ENCODE measurements at regions not wholly inside any gene's neighbourhood (a gene's known extent, or its start where the extent isn't known, plus 50 kb on each side); places are given as distances from the start of the nearest gene placed in this dataset.

GRCh38 chr15:89406940-89407607, 72.5 kb upstream of the POLG start:
- H3K9me3 ChIP-seq (ENCODE audit: low read length) = no peaks in the 10 kb centered on the region
- no peaks in the 10 kb centered on the region for H3K36me3 ChIP-seq (ENCODE audit: insufficient read depth, low read length)
- H3K9ac ChIP-seq (ENCODE audit: low read length) = no peak overlapping the region
- no peak overlapping the region for H3K4me3 ChIP-seq (ENCODE audit: low read depth in 1 of 2, low read length in 2 of 2)
- H3K27ac ChIP-seq (ENCODE audit: low read depth, low read length) = no peak overlapping the region
- peaks cover 83 to 96% of the 10 kb centered on the region in 2 donors for H3K27me3 ChIP-seq (ENCODE audit: control insufficient read depth in 1 of 2, insufficient read depth in 2 of 2, low read length in 2 of 2)
- peaks cover 14% of the 10 kb centered on the region for H3K4me1 ChIP-seq (ENCODE audit: insufficient read depth, low read length)

GRCh38 chr15:89406218-89406939, 71.8 kb upstream of the POLG start:
- Histone ChIP-seq H3K27me3 (ENCODE audit: control insufficient read depth in 1 of 2, insufficient read depth in 2 of 2, low read length in 2 of 2) (peaks cover 77 to 96% of the 10 kb centered on the region in 2 donors), H3K4me3 (ENCODE audit: low read depth in 1 of 2, low read length in 2 of 2) (no peak overlapping the region), H3K4me1 (ENCODE audit: insufficient read depth, low read length) (peaks cover 20% of the 10 kb centered on the region)

GRCh38 chr15:89405494-89405893, 70.9 kb upstream of the POLG start:
- no peaks in the 10 kb centered on the region for H3K9me3 ChIP-seq (ENCODE audit: low read length)
- H3K9ac ChIP-seq (ENCODE audit: low read length) = no peak overlapping the region
- H3K36me3 ChIP-seq (ENCODE audit: insufficient read depth, low read length) = no peaks in the 10 kb centered on the region
- no peak overlapping the region for H3K27ac ChIP-seq (ENCODE audit: low read depth, low read length)
- H3K4me3 ChIP-seq (ENCODE audit: low read depth in 1 of 2, low read length in 2 of 2) = no peak overlapping the region
- H3K4me1 ChIP-seq (ENCODE audit: insufficient read depth, low read length) = peaks cover 22% of the 10 kb centered on the region
- peaks cover 77 to 96% of the 10 kb centered on the region in 2 donors for H3K27me3 ChIP-seq (ENCODE audit: control insufficient read depth in 1 of 2, insufficient read depth in 2 of 2, low read length in 2 of 2)

More at GRCh38 chr15:89406218-89406939, 71.8 kb upstream of the POLG start:
- no peaks in the 10 kb centered on the region for H3K9me3 ChIP-seq (ENCODE audit: low read length)
- H3K9ac ChIP-seq (ENCODE audit: low read length) = no peak overlapping the region
- H3K36me3 ChIP-seq (ENCODE audit: insufficient read depth, low read length) = no peaks in the 10 kb centered on the region
- H3K27ac ChIP-seq (ENCODE audit: low read depth, low read length) = no peak overlapping the region

- Histone ChIP-seq H3K4me3 (ENCODE audit: low read depth in 1 of 2, low read length in 2 of 2) (no peak overlapping the region), H3K27me3 (ENCODE audit: control insufficient read depth in 1 of 2, insufficient read depth in 2 of 2, low read length in 2 of 2) (peaks cover 68 to 96% of the 10 kb centered on the region in 2 donors), H3K9me3 (ENCODE audit: low read length) (no peaks in the 10 kb centered on the region), H3K27ac (ENCODE audit: low read depth, low read length) (no peak overlapping the region), H3K9ac (ENCODE audit: low read length) (no peak overlapping the region), H3K4me1 (ENCODE audit: insufficient read depth, low read length) (peaks cover 27% of the 10 kb centered on the region), H3K36me3 (ENCODE audit: insufficient read depth, low read length) (no peaks in the 10 kb centered on the region)
Observed at GRCh38 chr15:89404023-89404422, 69.4 kb upstream of the POLG start.

- peaks cover 15% of the 10 kb centered on the region for H3K4me1 ChIP-seq (ENCODE audit: insufficient read depth, low read length)
- H3K9me3 ChIP-seq (ENCODE audit: low read length) = no peaks in the 10 kb centered on the region
- H3K36me3 ChIP-seq (ENCODE audit: insufficient read depth, low read length) = no peaks in the 10 kb centered on the region
- H3K9ac ChIP-seq (ENCODE audit: low read length) = no peak overlapping the region
- H3K27ac ChIP-seq (ENCODE audit: low read depth, low read length) = no peak overlapping the region
- no peak overlapping the region for H3K4me3 ChIP-seq (ENCODE audit: low read depth in 1 of 2, low read length in 2 of 2)
- peaks cover 64 to 98% of the 10 kb centered on the region in 2 donors for H3K27me3 ChIP-seq (ENCODE audit: control insufficient read depth in 1 of 2, insufficient read depth in 2 of 2, low read length in 2 of 2)
Observed at GRCh38 chr15:89402518-89402805, 67.8 kb upstream of the POLG start.

GRCh38 chr15:89401631-89402517, 67.2 kb upstream of the POLG start:
- Histone ChIP-seq H3K9me3 (ENCODE audit: low read length) (no peaks in the 10 kb centered on the region), H3K4me1 (ENCODE audit: insufficient read depth, low read length) (peaks cover 15% of the 10 kb centered on the region), H3K36me3 (ENCODE audit: insufficient read depth, low read length) (no peaks in the 10 kb centered on the region), H3K27me3 (ENCODE audit: control insufficient read depth in 1 of 2, insufficient read depth in 2 of 2, low read length in 2 of 2) (peaks cover 65 to 98% of the 10 kb centered on the region in 2 donors), H3K27ac (ENCODE audit: low read depth, low read length) (no peak overlapping the region), H3K9ac (ENCODE audit: low read length) (no peak overlapping the region), H3K4me3 (ENCODE audit: low read depth in 1 of 2, low read length in 2 of 2) (no peak overlapping the region)

GRCh38 chr15:89400782-89401545, 66.3 kb upstream of the POLG start:
- Histone ChIP-seq H3K9me3 (ENCODE audit: low read length) (no peaks in the 10 kb centered on the region), H3K4me1 (ENCODE audit: insufficient read depth, low read length) (peaks cover 15% of the 10 kb centered on the region), H3K27me3 (ENCODE audit: control insufficient read depth in 1 of 2, insufficient read depth in 2 of 2, low read length in 2 of 2) (peaks cover 57 to 93% of the 10 kb centered on the region in 2 donors), H3K27ac (ENCODE audit: low read depth, low read length) (no peak overlapping the region), H3K36me3 (ENCODE audit: insufficient read depth, low read length) (no peaks in the 10 kb centered on the region), H3K9ac (ENCODE audit: low read length) (no peak overlapping the region), H3K4me3 (ENCODE audit: low read depth in 1 of 2, low read length in 2 of 2) (peak overlapping the region in 1 of 2 donors; percentile 31)

GRCh38 chr15:89400116-89400781, 65.6 kb upstream of the POLG start:
- Histone ChIP-seq H3K27ac (ENCODE audit: low read depth, low read length) (no peak overlapping the region), H3K27me3 (ENCODE audit: control insufficient read depth in 1 of 2, insufficient read depth in 2 of 2, low read length in 2 of 2) (peaks cover 50 to 92% of the 10 kb centered on the region in 2 donors), H3K4me3 (ENCODE audit: low read depth in 1 of 2, low read length in 2 of 2) (peak overlapping the region in 1 of 2 donors; percentile 31), H3K36me3 (ENCODE audit: insufficient read depth, low read length) (no peaks in the 10 kb centered on the region), H3K9me3 (ENCODE audit: low read length) (no peaks in the 10 kb centered on the region), H3K9ac (ENCODE audit: low read length) (no peak overlapping the region), H3K4me1 (ENCODE audit: insufficient read depth, low read length) (peaks cover 15% of the 10 kb centered on the region)

- no peak overlapping the region for H3K27ac ChIP-seq (ENCODE audit: low read depth, low read length)
- H3K36me3 ChIP-seq (ENCODE audit: insufficient read depth, low read length) = no peaks in the 10 kb centered on the region
- peaks cover 15% of the 10 kb centered on the region for H3K4me1 ChIP-seq (ENCODE audit: insufficient read depth, low read length)
- H3K4me3 ChIP-seq (ENCODE audit: low read depth in 1 of 2, low read length in 2 of 2) = peak overlapping the region in 1 of 2 donors; percentile 31
- peaks cover 42 to 90% of the 10 kb centered on the region in 2 donors for H3K27me3 ChIP-seq (ENCODE audit: control insufficient read depth in 1 of 2, insufficient read depth in 2 of 2, low read length in 2 of 2)
- H3K9ac ChIP-seq (ENCODE audit: low read length) = no peak overlapping the region
- H3K9me3 ChIP-seq (ENCODE audit: low read length) = no peaks in the 10 kb centered on the region
Observed at GRCh38 chr15:89399238-89400115, 64.9 kb upstream of the POLG start.

GRCh38 chr15:89398896-89399237, 64.2 kb upstream of the POLG start:
- Histone ChIP-seq H3K27me3 (ENCODE audit: control insufficient read depth in 1 of 2, insufficient read depth in 2 of 2, low read length in 2 of 2) (peaks cover 36 to 90% of the 10 kb centered on the region in 2 donors), H3K9me3 (ENCODE audit: low read length) (no peaks in the 10 kb centered on the region), H3K4me1 (ENCODE audit: insufficient read depth, low read length) (peaks cover 15% of the 10 kb centered on the region), H3K4me3 (ENCODE audit: low read depth in 1 of 2, low read length in 2 of 2) (no peak overlapping the region), H3K36me3 (ENCODE audit: insufficient read depth, low read length) (no peaks in the 10 kb centered on the region), H3K9ac (ENCODE audit: low read length) (no peak overlapping the region), H3K27ac (ENCODE audit: low read depth, low read length) (no peak overlapping the region)

Measured in muscle layer of colon (tissue), 2 donors.